ENCODE measurements at regions not wholly inside any gene's neighbourhood (a gene's known extent, or its start where the extent isn't known, plus 50 kb on each side); places are given as distances from the start of the nearest gene placed in this dataset.

DNA sequence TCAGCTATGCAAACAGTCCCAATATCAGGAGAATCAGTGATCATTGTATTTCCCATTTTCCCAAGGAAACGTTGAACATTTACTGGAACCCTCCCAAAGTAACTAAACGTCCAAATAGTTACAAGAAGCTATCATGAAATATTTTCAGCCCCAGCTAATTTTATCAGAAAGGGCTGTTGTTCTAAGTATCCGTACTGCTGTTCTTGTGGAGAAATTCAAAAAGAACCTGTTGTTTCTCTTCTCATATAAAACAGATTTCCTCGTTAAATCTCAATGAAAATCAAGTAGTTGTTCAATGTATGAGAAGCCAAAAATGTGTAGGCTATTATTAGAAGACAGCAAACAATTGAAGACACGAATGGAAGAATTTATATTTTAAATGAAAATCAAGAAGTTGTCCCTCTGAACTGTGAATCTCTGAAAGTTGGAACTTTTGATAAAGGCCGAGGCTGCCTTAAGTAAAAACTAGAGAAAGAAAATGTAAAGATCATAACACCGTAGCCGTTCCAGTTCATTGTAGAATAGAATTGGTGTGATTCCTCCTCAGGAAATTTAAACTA lies 107.7 kb downstream of the HFE start:
- Histone ChIP-seq H3K4me2 (peak overlapping the region; percentile 72), H3K4me3 (peak overlapping the region; percentile 46), H3K9me3 (no peaks in the 10 kb centered on the region), H3K27ac (peak overlapping the region; percentile 82 to 90), H3K4me1 (no peaks in the 10 kb centered on the region; the same call in 2 of the 3 replicates)
- WGBS (ENCODE audit: missing lambda C conversion rate): 38% methylated on average over 8 of the region's 8 CpGs
- POLR2A ChIA-PET: interaction anchor here (0.6 to 1.5 kb wide), 3 partner anchors 11 to 119 kb away, joined by 3 to 10 read pairs (median 4); a partner anchor contains a TSS
- TF ChIP-seq ZNF302 (CRISPR knock-in tag; IDR thresholded peaks at IDR 0.05): no peak
- no peak for TF ChIP-seq NFE2L2 (conservative IDR thresholded peaks at IDR 0.05; ENCODE audit: low read length)
- TF ChIP-seq KDM5A (IDR thresholded peaks at IDR 0.05): no peak
- TF ChIP-seq POLR2A (IDR thresholded peaks at IDR 0.05; ENCODE audit: low read length): no peak
- no peak for TF ChIP-seq KDM1A (IDR thresholded peaks at IDR 0.05; ENCODE audit: low read depth)
- TF ChIP-seq CHD2 (IDR thresholded peaks at IDR 0.05; ENCODE audit: low read length, partially characterized antibody): no peak
- no peak for TF ChIP-seq HOXA7 (CRISPR knock-in tag; IDR thresholded peaks at IDR 0.05)
- TF ChIP-seq JUN (IDR thresholded peaks at IDR 0.05): no peak
- TF ChIP-seq, protein P1, sequence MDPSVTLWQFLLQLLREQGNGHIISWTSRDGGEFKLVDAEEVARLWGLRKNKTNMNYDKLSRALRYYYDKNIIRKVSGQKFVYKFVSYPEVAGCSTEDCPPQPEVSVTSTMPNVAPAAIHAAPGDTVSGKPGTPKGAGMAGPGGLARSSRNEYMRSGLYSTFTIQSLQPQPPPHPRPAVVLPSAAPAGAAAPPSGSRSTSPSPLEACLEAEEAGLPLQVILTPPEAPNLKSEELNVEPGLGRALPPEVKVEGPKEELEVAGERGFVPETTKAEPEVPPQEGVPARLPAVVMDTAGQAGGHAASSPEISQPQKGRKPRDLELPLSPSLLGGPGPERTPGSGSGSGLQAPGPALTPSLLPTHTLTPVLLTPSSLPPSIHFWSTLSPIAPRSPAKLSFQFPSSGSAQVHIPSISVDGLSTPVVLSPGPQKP (IDR thresholded peaks at IDR 0.05; ENCODE audit: low read depth, low read length): no peak
- TF ChIP-seq, protein P2, sequence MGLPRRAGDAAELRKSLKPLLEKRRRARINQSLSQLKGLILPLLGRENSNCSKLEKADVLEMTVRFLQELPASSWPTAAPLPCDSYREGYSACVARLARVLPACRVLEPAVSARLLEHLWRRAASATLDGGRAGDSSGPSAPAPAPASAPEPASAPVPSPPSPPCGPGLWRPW (IDR thresholded peaks at IDR 0.05): no peak
- TF ChIP-seq ZC3H11A (IDR thresholded peaks at IDR 0.05): no peak
- no peak for TF ChIP-seq RARB (CRISPR knock-in tag; IDR thresholded peaks at IDR 0.05)
- no peak for TF ChIP-seq FOSL2 (IDR thresholded peaks at IDR 0.05)
- no peak for TF ChIP-seq FOSL2 (CRISPR knock-in tag; IDR thresholded peaks at IDR 0.05)
- TF ChIP-seq CBX8 (IDR thresholded peaks at IDR 0.05): no peak
- no peak for TF ChIP-seq GATA3 (IDR thresholded peaks at IDR 0.05; ENCODE audit: borderline replicate concordance)
- TF ChIP-seq, protein P3, sequence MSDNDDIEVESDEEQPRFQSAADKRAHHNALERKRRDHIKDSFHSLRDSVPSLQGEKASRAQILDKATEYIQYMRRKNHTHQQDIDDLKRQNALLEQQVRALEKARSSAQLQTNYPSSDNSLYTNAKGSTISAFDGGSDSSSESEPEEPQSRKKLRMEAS (IDR thresholded peaks at IDR 0.05): no peak
- TF ChIP-seq, protein P4, sequence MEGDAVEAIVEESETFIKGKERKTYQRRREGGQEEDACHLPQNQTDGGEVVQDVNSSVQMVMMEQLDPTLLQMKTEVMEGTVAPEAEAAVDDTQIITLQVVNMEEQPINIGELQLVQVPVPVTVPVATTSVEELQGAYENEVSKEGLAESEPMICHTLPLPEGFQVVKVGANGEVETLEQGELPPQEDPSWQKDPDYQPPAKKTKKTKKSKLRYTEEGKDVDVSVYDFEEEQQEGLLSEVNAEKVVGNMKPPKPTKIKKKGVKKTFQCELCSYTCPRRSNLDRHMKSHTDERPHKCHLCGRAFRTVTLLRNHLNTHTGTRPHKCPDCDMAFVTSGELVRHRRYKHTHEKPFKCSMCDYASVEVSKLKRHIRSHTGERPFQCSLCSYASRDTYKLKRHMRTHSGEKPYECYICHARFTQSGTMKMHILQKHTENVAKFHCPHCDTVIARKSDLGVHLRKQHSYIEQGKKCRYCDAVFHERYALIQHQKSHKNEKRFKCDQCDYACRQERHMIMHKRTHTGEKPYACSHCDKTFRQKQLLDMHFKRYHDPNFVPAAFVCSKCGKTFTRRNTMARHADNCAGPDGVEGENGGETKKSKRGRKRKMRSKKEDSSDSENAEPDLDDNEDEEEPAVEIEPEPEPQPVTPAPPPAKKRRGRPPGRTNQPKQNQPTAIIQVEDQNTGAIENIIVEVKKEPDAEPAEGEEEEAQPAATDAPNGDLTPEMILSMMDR (IDR thresholded peaks at IDR 0.05): no peak
- no peak for DNase-seq (ENCODE audit: low read depth in 1 of 2, low spot score in 1 of 2)
- no peak for FAIRE-seq
- ATAC-seq: no peak
- CTCF ChIA-PET: interaction anchor here (0.9 kb wide), 1 partner anchor 12 kb away, joined by 3 read pairs; a partner anchor contains a TSS

DNA sequence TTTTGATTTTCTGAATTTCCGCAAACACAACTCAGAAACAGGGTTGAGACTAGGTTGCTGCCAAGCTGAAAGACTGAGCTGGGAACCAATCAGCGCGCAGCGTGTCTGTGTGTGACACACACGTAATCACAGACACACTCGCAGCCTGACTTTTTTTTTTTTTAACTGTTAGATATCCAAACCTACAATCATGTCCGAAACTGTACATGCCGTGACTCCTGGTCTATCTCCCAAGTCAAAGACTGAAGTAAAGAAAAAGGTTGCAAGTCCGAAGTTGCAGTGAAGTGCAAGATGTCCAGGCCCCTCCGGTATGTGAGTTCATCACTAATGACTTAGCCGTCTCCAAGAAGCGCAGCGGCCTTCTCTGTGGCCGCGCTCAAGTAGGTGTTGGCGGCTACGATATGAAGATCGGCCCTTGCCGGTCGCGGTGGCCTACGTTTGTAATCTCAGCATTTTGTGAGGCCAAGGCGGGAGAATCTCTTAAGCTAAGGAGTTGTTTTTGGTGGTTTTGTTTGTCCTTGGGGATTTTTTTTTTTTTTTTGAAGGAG lies 108.2 kb downstream of the HFE start:
- ATAC-seq: peak; percentile 94 to 98
- ChIA-PET CTCF (no interaction called here), POLR2A (interaction anchor here (0.6 to 1.5 kb wide), 3 partner anchors 12 to 118 kb away, joined by 3 to 10 read pairs (median 4); a partner anchor contains a TSS)

More for the DNA sequence above, 108.2 kb downstream of the HFE start:
- no peak for TF ChIP-seq CEBPB (IDR thresholded peaks at IDR 0.05)
- TF ChIP-seq, protein P3 (IDR thresholded peaks at IDR 0.05): 0 out of 2 replicates have a peak, but pooled peaks have one; percentile 10
- FAIRE-seq (no peak), DNase-seq (ENCODE audit: low read depth in 1 of 2, low spot score in 1 of 2) (peak in 1 of 2 experiments; percentile 82)
- Histone ChIP-seq H3K9me3 (no peaks in the 10 kb centered on the region), H3K27ac (peak overlapping the region; percentile 82 to 90), H3K4me3 (peak overlapping the region; percentile 46), H3K4me1 (no peaks in the 10 kb centered on the region; the same call in 2 of the 3 replicates), H3K4me2 (peak overlapping the region; percentile 72)
- WGBS (ENCODE audit: missing lambda C conversion rate): 44% methylated on average over 23 of the region's 23 CpGs

All from A549 (cell line).